NCI-H345 (cell line): ENCODE measurements at regions not wholly inside any gene's neighbourhood (a gene's known extent, or its start where the extent isn't known, plus 50 kb on each side); places are given as distances from the start of the nearest gene placed in this dataset.

Experiments
- DNase-seq: peaks from one replicate; lab custom pipeline; 2025; lab: John Stamatoyannopoulos, UW

DNA sequence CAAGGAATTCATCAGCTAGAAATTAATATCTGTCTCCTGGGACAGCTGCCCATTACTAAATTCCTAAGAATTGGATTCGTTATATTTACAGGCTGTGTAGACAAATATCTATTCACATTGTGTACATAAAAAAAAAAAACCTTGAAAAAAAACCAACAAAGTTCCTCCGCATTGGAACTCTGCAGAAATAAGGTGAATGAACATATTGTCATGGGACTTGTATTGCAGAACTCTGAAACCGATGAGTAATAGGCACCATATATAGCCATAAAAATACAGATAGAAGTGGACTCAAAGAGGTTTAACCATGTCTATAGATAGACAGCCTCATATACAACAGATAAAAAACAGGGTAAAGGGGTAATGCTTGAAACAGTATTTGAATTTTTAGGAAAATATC, 909.9 kb upstream of the CHAC2 start:
- no peak for DNase-seq

DNA sequence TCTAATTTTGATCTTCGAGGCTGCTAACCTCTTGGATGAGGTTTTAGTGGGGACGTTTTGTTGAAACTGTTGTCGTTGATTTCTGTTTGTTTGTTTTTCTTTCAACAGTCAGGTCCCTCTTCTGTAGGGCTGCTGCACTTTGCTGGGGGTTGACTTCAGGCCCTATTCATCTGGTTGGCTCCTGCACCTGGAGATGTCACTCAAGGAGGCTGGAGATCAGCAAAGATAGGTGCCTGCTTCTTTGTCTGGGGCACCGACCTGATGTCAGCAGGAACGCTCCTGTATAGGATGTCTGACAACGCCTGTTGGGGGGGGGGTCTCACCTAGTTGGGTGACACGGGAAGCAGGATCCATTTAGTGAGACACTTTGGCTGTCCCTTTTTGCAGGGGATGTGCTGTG, 915.6 kb upstream of the CHAC2 start:
- DNase-seq: no peak

DNA sequence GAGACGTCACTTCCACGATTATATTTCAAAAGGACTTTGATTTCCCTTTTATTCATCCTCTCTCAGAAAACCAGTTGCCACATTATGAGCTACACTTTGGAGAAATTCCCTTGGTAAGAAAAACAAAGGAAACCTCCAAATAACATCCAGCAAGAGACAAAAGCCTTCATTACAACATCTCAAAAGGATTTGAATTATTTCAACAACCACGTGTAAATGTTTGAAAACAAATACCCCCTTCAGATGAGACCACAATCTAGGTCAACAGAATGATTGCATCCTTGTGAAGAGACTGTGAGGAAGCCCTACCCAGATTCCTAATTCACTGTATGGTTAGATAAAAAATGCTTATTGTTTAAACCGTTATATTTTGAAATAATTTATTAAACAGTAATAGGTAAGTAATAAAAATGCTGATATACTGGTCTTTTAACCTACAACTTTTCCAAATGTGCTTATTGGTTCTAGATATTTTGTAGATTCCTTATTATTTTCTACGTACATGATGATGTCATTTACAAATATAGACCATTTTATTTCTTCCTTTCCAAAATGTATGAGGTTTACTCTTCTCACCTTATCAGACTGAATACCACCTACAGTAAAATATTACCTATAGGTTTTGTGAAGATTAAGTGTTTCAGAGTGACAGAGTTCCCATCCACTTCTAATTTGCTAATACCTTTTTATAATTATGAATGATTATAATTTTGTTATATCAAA, 922.7 kb upstream of the CHAC2 start:
- no peak for DNase-seq

DNA sequence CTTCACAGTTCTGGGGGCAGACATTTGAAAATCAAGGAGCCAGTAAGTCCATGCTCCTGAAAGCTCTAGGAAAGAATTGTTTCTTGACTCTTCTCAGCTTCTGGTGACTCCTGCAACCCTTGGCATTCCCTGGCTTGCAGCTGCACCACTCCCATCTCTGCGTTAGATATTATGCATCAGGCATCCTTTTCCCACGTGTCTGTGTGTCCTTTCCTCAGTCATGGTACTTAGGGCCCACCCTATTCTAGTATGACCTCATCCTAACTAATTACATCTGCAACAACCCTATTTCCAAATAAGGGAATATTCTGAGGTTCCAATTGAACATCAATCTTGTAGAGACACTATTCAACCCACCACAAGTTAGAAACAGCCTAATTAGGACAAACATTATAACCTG, 931.7 kb upstream of the CHAC2 start:
- no peak for DNase-seq

DNA sequence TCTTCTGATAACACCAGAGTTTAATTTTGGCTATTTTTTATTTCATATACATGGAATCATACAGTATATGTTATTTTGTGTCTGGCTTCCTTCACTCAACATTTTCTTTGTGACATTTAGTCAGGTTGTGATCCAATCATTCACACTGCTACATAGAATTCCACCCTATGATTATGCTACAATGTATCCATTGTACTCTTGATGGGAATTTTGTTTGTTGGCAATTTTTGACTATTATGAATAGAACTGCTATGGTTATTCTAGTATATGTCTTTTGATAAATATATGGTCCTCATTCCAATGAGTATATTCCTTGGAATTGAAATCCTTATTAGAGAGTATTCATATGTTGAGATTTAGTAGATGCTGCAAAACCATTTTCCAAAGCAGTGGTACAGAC, 936.4 kb upstream of the CHAC2 start:
- DNase-seq: no peak

DNA sequence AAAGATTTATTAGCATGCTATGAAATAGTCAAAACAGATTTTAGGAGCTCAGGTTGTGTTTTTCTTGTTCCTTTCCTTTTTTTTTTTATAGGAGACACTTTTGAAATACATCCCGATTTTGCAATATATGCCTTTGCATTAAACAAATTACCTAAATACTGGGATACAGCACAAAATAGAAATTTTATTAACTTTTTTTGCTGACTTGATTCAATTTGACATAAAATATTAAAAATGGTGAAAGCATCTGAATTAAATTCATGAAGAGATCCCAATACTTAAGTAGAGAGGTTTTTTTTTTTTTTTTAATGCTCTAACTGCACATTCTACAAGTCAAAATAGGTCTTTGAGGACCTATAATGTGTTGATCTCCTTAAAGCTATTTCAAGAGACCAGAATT, 939.5 kb upstream of the CHAC2 start:
- no peak for DNase-seq

DNA sequence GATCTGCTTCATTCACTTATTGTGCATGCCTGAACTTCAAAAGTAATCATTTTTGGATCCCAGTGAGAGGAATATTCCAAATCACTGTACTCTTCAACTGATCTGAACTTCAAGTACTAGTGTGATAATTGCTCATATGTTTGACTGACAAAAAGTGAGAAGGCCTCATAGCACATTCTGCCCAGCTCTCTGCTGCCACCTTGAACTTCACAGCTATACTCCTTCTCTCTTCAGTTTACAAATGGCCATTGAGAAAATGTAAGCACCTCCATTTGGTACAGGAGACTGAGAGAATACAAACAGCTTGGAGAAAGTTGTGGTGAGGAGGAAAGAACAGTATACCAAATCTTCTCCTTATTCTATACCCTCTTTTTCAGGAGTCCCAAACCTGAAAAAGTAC, 946.0 kb upstream of the CHAC2 start:
- no peak for DNase-seq

DNA sequence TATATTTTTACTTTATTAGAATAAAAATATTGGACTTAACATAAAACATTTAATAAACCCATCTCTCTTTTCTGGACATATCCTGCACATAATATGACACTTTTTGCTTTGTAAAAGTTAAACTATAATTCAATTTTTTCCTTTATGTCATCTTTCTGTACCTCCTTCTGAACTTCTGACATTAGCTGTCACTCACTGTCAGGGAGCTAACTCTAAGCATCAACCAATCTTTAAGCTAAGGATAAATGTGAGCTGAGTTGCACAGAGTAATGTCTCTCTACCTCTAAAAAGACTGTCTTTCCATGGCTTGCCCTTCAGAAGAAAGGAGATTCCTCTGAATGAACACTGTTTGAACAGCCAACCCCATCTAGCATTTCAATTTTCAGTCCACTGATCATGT, 948.6 kb upstream of the CHAC2 start:
- no peak for DNase-seq

DNA sequence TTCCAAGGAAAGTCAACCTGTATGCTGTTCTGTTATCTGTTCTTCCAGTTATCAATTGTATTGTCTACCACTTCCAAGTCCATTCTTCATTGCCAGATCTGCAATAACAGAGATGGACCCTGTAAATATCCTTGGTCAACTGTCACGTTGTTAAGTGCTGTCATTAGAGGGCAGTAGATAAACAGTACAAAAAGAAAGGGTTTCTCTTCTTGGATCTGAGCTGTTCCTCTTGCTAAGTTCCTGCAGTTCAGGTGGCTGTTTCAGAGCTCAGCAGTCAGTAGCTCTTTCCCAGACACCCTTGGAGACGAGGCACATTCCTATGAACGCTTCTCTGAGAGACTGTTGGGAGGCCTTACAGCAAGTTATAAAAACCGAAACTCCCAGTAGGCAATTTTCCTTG, 957.1 kb upstream of the CHAC2 start:
- DNase-seq: no peak

DNA sequence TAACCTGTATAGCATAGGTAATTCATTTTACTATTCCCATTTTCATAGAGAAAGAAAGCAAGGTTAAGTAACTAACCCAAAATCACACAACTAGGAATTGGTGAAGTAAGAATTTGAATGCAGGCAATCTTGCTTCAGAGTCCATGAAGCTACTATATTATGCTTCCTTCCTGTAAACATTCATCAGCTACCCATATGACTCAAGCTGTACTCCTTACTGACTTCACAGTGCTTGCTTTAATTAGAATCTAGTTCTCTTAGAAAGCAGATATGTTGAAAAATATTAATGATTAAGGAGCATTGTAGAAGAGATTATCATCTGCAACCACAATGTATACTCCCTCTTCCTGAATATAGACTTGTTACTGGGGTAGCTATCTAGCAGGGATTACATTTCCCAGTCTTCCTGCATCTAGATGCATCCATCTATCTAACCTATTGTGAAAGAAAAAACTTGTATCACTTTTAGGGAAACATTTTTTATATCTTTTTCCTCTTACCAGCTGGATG, 961.6 kb upstream of the CHAC2 start:
- no peak for DNase-seq

DNA sequence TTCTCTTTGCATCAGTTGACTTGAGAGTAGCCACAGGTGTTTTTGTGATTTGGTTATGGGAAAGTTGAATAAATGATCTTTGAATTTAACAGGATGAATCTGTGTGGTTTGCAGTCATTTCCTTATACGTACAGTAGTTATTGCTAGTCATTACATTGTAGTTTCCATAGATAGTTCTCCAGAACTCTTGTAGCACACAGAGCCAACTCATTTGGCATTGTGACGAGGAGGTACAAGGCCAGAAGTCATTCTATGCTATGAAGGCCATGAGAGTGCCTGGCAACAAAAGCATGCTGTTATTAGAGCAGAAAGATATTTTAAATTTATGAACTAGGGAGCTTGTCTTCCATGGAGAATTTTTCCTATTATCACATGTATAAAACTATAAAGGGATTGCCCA, 973.0 kb upstream of the CHAC2 start:
- no peak for DNase-seq

DNA sequence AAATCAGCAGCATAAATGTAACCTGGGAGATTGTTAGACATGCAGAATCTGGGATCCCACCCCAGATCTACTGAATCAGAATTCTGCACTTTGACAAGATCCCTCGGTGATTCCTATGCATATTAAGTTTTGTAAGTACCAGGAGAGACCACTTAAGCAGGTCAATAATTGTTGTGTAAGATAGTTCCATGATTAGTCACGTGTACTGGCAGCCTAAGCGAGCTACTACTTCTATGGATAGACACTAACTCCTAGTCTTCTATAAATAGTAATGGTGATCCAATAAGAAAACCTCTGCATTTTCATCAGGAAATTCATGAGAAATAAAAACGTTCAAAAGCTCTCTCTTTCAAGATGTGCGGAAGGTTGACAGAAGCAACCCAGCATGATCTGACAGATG, 988.2 kb upstream of the CHAC2 start:
- no peak for DNase-seq

DNA sequence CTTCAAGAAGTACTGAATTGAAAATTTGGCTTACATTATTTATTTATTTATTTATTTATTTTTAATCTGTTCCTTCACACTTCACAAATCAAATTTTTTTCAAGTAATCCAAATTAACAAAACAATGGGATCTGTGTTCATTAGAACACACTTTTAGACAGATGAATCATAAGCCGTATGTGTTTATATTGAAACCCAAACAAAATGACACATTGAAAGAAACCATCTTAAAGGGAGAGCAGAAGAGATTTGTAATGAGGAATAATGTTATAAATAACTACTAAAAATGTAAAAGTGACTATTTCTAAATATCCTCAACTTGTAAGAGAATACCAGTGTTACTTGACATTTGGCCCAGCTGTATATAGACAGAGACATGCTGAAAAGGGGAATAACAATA, 991.0 kb upstream of the CHAC2 start:
- DNase-seq: no peak

DNA sequence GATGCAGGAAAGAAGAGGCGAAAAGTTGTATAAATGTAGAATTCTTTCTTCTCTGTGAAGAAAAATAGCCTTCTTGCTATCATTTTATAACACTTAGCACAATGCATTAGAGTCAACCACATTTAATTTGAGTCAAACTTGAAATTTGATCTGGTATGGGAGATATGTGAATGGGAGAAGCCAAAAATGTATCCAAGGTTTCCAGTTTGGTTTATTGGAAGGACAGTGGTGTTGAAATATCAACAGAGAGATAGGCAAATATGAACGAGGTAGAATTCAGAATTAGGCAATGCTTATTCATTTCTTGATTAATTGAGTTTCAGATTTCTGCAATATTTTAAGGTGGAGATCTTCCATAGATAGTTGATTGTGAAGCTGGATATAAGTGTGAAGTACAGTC, 991.9 kb upstream of the CHAC2 start:
- DNase-seq: no peak

DNA sequence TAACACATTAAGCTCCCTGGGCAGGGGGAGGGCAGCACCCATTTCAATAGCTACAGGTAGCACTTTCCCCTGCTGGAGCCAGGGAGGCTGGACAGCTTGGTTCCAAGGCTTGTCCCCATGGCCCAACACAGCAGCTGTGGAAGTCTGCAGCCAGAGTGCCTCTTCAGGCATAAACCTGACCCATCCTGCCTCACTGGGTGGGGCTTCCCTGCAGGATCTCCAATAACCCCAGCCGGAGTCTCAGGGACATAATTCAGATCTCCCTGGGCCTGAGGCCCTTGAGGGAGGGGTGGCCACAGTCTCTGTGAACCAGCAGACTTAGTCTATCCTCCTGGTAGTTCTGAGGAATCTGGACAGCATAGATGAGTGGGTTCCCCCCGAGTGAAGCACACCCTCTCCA, 1001.9 kb upstream of the CHAC2 start:
- DNase-seq: no peak

DNA sequence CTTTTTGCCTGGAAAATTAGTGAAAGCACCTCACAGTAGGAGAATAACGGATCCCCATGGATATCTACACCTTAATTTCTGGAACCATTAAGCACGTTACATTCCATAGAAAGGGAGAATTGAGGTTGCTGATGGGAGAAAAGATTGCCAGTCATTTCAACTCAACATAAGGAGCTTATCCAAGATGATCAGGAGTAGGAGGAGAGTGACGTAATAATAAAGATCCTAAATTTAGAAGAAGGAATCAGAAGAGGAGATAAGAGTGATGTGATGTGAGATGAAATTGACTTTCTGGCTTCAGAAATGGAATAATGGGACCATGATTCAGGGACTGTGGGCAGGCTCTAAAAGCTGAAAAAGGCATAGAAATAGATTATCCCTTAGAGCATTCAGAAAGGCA, 1017.8 kb upstream of the CHAC2 start:
- DNase-seq: no peak

DNA sequence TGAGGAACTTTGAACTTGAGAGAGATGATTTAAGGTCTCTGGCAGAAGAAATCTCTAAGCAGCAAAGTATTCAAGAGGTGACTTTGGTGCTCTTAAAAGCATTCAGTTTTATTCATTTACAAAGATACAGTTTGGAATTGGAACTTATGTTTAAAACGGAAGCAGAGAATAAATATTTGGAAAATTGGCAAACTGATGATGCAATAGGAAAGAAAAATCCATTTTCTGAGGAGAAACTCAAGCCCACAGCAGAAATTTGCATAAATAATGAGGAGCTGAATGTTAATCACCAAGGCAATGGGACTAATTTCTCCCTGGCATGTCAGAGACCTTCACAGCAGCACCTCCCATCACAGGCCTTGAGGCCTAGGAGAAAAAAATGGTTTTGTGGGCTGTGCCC, 1022.5 kb upstream of the CHAC2 start:
- no peak for DNase-seq

DNA sequence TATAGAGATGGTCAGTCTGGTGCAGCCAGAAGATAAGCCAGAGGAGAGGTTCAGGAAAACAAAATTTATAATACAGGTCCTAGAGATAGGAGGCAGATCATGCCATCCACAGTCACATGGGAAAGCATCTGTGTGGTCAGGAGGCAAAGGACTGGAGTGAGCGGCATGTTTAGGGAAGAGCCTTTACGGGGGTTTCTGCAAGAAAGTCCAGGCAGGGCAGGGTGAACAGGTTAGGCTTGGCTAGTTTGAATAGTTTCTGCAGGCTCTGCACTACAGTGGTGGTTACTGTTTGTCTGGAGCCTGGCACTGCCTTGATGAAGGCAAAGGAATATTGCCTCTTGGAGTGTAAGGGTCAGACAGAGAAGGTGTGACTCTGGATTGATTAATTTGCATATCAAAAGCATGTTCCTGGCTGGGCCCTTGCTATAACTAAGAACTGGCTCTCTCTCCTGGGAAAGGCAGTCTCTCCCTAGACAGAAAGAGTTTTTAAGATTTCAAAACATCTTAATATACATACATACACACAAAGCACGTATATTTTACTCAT, 1034.7 kb upstream of the CHAC2 start:
- no peak for DNase-seq

DNA sequence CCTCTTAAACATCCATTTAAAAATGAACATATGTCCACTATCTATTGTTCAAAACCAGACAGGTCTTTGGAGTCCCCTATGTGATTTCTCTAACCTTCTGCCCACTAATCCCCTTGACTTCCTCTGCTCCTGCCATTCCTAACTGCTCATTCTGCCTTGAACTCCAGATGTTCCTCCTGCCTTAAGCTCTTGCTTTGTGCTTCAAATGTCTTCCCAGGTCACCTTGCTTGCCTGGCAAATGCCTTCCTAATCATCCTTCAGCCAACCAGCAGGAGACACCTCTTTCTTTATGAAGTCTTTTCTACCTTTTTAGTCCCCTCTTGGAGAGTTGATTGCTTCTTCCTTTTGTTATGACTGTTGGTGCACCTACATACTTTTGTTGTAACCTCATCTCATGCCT, 1043.0 kb upstream of the CHAC2 start:
- DNase-seq: no peak

DNA sequence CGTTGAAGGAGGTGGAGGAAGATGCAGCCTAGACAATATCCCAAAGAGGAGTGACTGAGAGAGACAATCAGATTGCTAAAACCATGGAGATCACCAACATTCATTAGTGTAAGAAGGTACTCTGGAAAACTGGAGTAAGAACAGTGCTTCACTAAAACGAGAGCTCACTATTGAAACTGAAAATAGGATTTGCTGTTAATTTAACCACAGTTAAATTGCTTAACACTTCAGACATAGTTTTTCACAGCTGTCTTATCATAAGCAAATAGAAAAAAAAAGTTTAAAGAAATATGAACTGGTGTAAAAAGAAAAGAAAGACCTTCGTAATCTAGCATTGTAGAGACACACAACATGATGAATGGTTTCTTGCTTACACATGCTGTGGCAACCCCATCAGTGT, 1049.8 kb upstream of the CHAC2 start:
- no peak for DNase-seq

DNA sequence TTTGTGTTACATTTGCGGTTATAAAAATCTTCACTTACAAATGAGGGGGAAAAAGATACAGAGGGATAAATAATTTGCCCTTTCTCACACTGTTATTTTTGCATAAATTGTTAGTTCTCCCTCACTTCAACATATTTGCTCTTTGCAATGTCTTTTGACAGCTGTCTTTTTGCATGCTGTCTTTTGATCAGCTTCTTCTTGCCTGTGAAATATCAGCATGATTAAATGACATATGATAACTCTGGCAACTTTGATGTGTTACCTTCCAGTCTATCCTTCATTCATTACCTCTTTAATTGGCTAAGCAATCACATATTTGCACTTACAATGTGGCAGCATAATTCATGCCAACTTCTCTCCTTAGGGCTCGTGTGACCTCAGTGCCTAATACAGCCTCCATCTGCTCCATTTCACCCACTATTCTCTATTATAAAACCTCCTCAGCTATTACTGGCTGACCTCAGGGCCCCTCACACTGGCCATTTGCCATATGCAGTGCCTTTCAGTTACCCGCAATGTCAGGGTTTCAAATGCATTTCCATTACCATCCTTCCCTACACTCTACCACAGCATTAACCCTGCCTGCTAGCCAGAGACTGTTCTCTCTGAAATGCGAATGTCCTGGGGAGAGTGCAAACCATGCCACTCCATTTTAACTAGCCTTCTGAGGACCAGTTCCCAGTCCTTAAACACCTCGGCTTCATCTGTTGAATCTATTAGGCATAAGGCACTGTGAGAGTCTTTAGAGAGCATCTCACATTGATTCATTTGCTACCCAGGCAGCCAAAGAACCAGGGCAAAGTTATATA, 1056.6 kb upstream of the CHAC2 start:
- DNase-seq: no peak

DNA sequence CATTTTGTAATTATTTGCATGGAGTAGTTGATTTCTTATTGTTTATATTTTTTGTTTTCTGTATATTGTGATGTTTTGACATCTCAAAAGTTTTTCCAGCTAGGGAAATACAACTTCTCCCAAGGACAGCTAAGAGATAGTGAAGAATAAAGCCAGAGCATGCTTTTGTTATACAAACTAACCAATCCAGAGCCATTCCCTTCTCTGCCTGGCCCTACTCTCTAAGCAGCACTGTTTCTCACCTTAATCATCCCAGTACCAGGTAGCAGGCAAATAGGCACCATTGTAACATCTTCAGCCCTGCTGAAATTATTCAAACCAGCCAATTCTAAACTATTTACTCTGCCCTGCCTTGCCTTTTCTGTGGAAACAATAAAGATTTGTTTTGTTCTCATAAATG, 1063.4 kb upstream of the CHAC2 start:
- DNase-seq: no peak

DNA sequence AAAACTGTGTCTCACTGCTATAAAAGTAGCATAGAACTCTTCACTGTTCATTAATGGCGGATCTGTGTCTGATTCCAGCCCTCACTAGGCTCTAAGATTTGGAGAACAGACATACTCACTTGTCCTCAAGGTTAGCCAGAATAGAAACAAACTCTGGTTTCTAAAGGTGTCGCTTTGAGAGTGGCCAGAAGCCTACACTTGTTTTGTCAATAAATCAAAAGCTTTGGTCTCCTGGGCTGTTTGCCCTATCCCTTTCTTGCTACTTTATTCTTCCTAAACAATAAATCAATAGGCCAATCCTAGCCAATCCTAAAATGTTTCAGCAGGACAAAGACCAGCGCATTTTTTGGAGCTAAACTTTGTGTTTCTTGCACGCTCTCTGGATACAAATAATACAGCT, 1064.6 kb upstream of the CHAC2 start:
- no peak for DNase-seq
